Neutrophil (primary cell): ENCODE measurements at regions not wholly inside any gene's neighbourhood (a gene's known extent, or its start where the extent isn't known, plus 50 kb on each side); places are given as distances from the start of the nearest gene placed in this dataset.

Experiments used
- H3K27ac ChIP-seq: fragments of 200-600 bp; sonication (generic); 2 replicates; pipeline ENCODE4 v1.5.1; 2016; ENCODE audit warnings: mild to moderate bottlenecking, moderate library complexity
- H3K27me3 ChIP-seq: fragments of 200-600 bp; sonication (generic); 2 replicates; pipeline ENCODE4 v1.6.0; 2016; ENCODE audit warnings: mild to moderate bottlenecking
- H3K36me3 ChIP-seq: fragments of 200-600 bp; sonication (generic); 2 replicates; pipeline ENCODE4 v1.5.1; 2017
- H3K4me1 ChIP-seq, 2 experiments: fragments of 200-600 bp in 1 of 2; sonication (generic) in 1 of 2; 1 replicate in 1 of 2; 2 replicates in 1 of 2; pipeline versions ENCODE4 v1.5.1 to v1.6.1; 2013 to 2016; ENCODE audit warnings: low read depth in 1 of 2, low read length in 1 of 2, mild to moderate bottlenecking in 1 of 2, moderate library complexity in 1 of 2; ENCODE audit not compliant: control insufficient read depth in 1 of 2, insufficient read depth in 1 of 2
- H3K4me3 ChIP-seq, 2 experiments: fragments of 200-600 bp in 1 of 2; sonication (generic) in 1 of 2; 1 replicate in 1 of 2; 2 replicates in 1 of 2; pipeline ENCODE4 v1.5.1; 2013 to 2016; ENCODE audit warnings: low read depth in 1 of 2, low read length in 1 of 2, mild to moderate bottlenecking in 1 of 2, moderate library complexity in 1 of 2
- H3K9me3 ChIP-seq: fragments of 200-600 bp; sonication (generic); 2 replicates; pipeline ENCODE4 v1.5.1; 2016
- TF ChIP-seq, protein P1 (sequence below): fragments of 200-600 bp; sonication (generic); IDR thresholded peaks from 2 replicates; pipeline ENCODE4 v1.5.1; 2016; ENCODE audit warnings: antibody characterized with exemption

DNA sequence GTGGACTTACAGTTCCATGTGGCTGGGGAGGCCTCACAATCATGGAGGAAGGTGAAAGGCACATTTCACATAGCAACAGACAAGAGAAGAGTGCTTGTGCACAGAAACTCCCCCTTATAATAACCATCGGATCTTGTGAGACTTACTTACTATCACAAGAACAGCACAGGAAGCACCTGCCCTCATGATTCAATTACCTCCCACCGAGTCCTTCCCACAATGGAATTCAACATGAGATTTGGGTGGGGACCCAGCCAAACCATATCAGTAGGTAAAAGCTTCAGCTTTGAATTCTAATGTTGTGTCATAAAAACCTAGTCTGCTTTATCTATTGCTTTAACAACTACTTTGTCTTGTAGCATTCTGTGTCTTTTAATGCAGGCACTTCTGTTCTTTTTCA, 140.4 kb upstream of the PIK3C3 start:
- TF ChIP-seq, protein P1, sequence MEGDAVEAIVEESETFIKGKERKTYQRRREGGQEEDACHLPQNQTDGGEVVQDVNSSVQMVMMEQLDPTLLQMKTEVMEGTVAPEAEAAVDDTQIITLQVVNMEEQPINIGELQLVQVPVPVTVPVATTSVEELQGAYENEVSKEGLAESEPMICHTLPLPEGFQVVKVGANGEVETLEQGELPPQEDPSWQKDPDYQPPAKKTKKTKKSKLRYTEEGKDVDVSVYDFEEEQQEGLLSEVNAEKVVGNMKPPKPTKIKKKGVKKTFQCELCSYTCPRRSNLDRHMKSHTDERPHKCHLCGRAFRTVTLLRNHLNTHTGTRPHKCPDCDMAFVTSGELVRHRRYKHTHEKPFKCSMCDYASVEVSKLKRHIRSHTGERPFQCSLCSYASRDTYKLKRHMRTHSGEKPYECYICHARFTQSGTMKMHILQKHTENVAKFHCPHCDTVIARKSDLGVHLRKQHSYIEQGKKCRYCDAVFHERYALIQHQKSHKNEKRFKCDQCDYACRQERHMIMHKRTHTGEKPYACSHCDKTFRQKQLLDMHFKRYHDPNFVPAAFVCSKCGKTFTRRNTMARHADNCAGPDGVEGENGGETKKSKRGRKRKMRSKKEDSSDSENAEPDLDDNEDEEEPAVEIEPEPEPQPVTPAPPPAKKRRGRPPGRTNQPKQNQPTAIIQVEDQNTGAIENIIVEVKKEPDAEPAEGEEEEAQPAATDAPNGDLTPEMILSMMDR, result no peak
- no peaks in the 10 kb centered on the region for H3K36me3 ChIP-seq
- no peaks in the 10 kb centered on the region for H3K4me1 ChIP-seq
- no peak overlapping the region for H3K27ac ChIP-seq
- no peaks in the 10 kb centered on the region for H3K9me3 ChIP-seq
- H3K4me3 ChIP-seq, result no peak overlapping the region
- H3K27me3 ChIP-seq, result no peaks in the 10 kb centered on the region

DNA sequence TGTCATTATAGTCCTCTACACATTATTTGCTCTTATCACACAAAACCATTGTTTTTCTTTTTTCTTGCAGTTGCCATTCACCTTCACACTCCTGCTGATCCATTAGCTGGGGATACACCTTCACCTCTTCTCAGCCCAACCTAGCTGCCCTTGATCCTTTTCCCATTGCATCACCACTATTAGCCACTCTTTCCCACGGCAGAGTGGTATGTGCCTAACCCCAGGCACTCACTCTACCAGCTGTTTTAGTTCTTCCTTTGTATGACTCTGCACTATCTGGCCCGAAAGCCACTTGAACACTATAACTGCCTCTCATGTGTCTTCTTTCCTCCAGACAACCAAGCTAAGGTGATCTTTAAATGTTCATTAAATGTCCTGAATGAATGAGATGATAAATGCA, 145.4 kb upstream of the PIK3C3 start:
- Histone ChIP-seq H3K4me1 (no peaks in the 10 kb centered on the region), H3K27ac (no peak overlapping the region), H3K36me3 (no peaks in the 10 kb centered on the region), H3K4me3 (no peak overlapping the region), H3K9me3 (no peaks in the 10 kb centered on the region), H3K27me3 (no peaks in the 10 kb centered on the region)
- TF ChIP-seq, protein P1, result no peak

DNA sequence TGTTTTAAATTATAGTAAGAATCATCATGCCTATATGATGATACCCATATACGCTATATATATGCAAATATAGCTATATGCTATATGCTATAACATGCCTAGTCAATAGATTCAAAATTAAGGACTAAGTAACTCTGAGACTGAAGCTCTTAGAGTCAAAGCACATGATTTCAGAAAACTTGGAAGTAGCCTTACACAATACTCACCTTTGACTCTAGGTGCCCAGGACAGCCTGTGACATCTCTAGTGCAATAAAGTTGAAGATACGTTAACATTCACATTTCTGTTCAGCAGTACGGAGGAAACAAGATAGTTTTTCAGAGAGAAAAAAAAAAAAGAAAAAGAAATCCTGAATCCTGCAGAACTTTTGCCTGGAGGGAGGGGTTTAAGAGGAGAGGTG, 149.7 kb upstream of the PIK3C3 start:
- Histone ChIP-seq H3K27ac (no peak overlapping the region), H3K4me3 (no peak overlapping the region), H3K4me1 (no peaks in the 10 kb centered on the region), H3K9me3 (no peaks in the 10 kb centered on the region), H3K27me3 (no peaks in the 10 kb centered on the region), H3K36me3 (no peaks in the 10 kb centered on the region)
- TF ChIP-seq, protein P1, result no peak

DNA sequence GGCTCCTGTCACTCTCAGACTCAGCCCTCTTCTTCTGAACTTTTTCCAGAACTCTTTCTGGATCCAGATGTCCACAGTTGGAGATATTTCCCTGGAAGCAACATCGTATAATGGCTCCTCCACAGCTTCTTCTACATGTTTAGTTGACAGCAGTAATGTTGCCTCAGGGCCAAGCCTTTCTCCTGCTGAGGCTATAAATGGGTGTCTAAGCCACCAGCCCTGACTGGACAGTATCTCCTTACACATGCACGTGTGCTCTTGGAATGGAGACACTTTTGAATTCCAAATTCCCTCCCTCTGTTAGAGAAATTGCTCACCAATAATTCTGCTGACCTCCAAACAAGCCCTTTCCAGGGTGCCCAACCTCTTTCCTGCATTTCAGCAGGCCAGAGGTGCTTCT, 156.2 kb upstream of the PIK3C3 start:
- TF ChIP-seq, protein P1, result no peak
- Histone ChIP-seq H3K9me3 (no peaks in the 10 kb centered on the region), H3K27me3 (no peaks in the 10 kb centered on the region), H3K4me3 (no peak overlapping the region), H3K36me3 (no peaks in the 10 kb centered on the region), H3K27ac (no peak overlapping the region), H3K4me1 (no peaks in the 10 kb centered on the region)

DNA sequence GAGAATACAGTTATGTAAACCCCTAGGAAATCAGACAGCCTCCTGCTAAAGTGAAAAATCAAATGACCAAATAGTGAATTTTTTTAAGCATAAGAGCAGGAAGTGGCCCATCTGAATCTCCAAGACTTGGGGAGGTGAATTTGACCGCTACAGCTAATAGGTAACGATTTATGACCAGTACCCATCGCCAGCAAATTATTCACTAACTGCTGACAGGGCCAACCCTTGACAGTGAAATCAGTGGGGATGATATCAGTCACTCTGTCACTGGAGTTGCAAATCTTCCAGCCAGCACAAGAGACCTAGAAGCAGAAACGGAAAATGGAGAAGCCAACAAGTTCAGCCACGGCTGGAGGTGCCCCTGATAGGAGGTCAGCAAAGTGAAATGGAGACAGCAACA, 164.3 kb upstream of the PIK3C3 start:
- H3K9me3 ChIP-seq, result no peaks in the 10 kb centered on the region
- TF ChIP-seq, protein P1, result no peak
- no peaks in the 10 kb centered on the region for H3K4me1 ChIP-seq
- no peak overlapping the region for H3K4me3 ChIP-seq
- no peak overlapping the region for H3K27ac ChIP-seq
- no peaks in the 10 kb centered on the region for H3K27me3 ChIP-seq
- no peaks in the 10 kb centered on the region for H3K36me3 ChIP-seq

DNA sequence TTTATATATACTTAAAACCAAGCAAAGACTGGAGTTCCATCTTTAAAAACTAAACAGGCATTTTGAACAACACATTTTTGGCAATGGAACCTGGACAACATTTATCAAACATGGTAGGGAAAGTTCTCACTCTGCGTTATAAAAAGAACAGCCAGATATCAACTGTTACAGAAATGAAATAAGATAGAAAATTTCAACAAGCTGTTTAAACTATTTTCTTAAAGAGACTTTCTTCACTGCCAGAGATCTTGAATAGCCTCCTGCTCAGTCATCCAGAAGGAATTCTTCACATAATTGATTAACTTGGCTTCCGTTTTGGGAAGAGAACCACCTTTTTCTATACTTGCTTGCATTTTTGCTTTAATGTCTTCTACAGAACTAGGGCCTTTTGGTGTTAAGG, 166.0 kb upstream of the PIK3C3 start:
- H3K4me3 ChIP-seq, result no peak overlapping the region
- H3K4me1 ChIP-seq, result no peaks in the 10 kb centered on the region
- TF ChIP-seq, protein P1, result no peak
- H3K27me3 ChIP-seq, result no peaks in the 10 kb centered on the region
- H3K9me3 ChIP-seq, result no peaks in the 10 kb centered on the region
- H3K36me3 ChIP-seq, result no peaks in the 10 kb centered on the region
- no peak overlapping the region for H3K27ac ChIP-seq
